ENCODE measurements at regions not wholly inside any gene's neighbourhood (a gene's known extent, or its start where the extent isn't known, plus 50 kb on each side); places are given as distances from the start of the nearest gene placed in this dataset.

DNA sequence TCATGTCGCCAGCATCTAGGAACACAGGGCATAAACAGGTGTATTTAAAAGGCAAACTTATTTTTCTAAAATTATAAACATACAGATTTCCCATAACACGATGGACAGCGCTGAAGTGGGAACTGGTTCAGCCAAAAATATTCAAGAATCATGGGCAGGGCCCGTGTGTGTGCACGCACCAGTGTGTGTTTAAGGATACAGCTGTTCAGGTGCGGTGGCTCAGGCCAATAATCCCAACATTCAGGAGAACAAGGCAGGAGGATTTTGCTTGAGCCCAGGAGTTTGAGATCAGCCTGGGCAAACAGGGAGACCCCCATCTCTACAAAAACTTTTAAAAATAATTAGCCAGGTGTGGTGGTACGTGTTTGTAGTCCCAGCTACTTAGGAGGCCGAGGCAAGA lies 288.6 kb upstream of the HDAC4 start:
- no peak for TF ChIP-seq SIN3A (IDR thresholded peaks at IDR 0.05; ENCODE audit: borderline replicate concordance, insufficient read depth, low read length)
- TF ChIP-seq, protein P1, sequence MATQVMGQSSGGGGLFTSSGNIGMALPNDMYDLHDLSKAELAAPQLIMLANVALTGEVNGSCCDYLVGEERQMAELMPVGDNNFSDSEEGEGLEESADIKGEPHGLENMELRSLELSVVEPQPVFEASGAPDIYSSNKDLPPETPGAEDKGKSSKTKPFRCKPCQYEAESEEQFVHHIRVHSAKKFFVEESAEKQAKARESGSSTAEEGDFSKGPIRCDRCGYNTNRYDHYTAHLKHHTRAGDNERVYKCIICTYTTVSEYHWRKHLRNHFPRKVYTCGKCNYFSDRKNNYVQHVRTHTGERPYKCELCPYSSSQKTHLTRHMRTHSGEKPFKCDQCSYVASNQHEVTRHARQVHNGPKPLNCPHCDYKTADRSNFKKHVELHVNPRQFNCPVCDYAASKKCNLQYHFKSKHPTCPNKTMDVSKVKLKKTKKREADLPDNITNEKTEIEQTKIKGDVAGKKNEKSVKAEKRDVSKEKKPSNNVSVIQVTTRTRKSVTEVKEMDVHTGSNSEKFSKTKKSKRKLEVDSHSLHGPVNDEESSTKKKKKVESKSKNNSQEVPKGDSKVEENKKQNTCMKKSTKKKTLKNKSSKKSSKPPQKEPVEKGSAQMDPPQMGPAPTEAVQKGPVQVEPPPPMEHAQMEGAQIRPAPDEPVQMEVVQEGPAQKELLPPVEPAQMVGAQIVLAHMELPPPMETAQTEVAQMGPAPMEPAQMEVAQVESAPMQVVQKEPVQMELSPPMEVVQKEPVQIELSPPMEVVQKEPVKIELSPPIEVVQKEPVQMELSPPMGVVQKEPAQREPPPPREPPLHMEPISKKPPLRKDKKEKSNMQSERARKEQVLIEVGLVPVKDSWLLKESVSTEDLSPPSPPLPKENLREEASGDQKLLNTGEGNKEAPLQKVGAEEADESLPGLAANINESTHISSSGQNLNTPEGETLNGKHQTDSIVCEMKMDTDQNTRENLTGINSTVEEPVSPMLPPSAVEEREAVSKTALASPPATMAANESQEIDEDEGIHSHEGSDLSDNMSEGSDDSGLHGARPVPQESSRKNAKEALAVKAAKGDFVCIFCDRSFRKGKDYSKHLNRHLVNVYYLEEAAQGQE (IDR thresholded peaks at IDR 0.05; ENCODE audit: insufficient read depth in 1 of 2, low read depth in 2 of 2, low read length in 2 of 2), result no peak
- no peak for TF ChIP-seq TAF1 (IDR thresholded peaks at IDR 0.05; ENCODE audit: borderline replicate concordance, insufficient read depth, low read length)
- no peak for TF ChIP-seq POLR2AphosphoS5 (IDR thresholded peaks at IDR 0.05; ENCODE audit: low read depth, low read length)
- no peak for TF ChIP-seq FOXP2 (optimal IDR thresholded peaks at IDR 0.05; ENCODE audit: borderline replicate concordance, extremely low read depth, extremely low read length, insufficient read depth)

DNA sequence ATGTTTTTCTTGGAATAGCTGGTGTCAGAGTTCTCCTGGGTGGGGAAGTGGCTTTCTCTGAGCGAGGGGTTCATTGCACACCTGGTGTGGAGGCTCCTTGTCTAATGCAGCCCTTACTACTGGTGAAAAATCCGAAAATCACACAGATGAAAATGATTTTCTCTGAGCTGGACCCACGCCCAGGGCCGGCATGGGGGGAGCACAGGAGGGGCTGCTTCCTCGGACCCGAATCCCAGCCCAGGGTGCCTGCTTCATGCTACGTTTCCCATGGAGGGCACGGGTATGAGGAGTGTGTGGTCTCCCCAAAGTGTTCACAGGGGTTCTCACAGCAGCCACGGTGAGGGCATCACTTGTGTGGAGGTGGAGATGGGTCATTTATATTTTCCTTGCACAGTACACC lies 288.0 kb upstream of the HDAC4 start:
- no peak for TF ChIP-seq TAF1 (IDR thresholded peaks at IDR 0.05; ENCODE audit: borderline replicate concordance, insufficient read depth, low read length)
- no peak for TF ChIP-seq POLR2AphosphoS5 (IDR thresholded peaks at IDR 0.05; ENCODE audit: low read depth, low read length)
- TF ChIP-seq SIN3A (IDR thresholded peaks at IDR 0.05; ENCODE audit: borderline replicate concordance, insufficient read depth, low read length), result no peak
- TF ChIP-seq FOXP2 (optimal IDR thresholded peaks at IDR 0.05; ENCODE audit: borderline replicate concordance, extremely low read depth, extremely low read length, insufficient read depth), result no peak
- TF ChIP-seq, protein P1 (IDR thresholded peaks at IDR 0.05; ENCODE audit: insufficient read depth in 1 of 2, low read depth in 2 of 2, low read length in 2 of 2), result no peak

DNA sequence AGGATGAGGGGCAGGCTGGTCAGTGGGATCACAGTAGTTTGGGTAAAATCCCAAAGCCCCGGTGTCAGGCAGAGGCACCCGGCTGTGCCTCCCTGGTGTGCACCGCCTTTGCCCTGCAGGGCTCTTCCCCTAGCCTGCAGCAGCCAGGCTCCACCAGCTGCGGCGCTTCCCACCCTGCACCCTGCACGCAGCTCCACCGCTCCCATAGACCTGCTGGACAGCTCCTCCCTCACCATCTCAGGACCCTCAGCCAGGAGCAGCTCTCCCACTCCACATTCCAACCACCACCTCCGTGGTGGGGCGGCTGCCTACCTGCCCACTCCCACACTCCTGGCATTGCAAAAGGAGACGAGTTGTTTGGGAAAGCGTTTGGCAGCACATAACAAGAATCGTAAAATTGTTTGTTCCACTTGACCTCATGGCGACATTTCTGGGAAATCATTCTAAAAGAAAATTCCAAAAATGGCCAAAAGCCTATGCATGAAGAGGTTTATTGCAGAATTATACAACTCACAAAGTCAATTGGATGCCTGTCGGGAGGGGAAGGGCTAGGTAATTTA lies 287.4 kb upstream of the HDAC4 start:
- TF ChIP-seq, protein P1 (IDR thresholded peaks at IDR 0.05; ENCODE audit: insufficient read depth in 1 of 2, low read depth in 2 of 2, low read length in 2 of 2), result peak; percentile 67 to 87; a peak in 3 of 4 replicates
- no peak for TF ChIP-seq SIN3A (IDR thresholded peaks at IDR 0.05; ENCODE audit: borderline replicate concordance, insufficient read depth, low read length)
- TF ChIP-seq POLR2AphosphoS5 (IDR thresholded peaks at IDR 0.05; ENCODE audit: low read depth, low read length), result no peak

DNA sequence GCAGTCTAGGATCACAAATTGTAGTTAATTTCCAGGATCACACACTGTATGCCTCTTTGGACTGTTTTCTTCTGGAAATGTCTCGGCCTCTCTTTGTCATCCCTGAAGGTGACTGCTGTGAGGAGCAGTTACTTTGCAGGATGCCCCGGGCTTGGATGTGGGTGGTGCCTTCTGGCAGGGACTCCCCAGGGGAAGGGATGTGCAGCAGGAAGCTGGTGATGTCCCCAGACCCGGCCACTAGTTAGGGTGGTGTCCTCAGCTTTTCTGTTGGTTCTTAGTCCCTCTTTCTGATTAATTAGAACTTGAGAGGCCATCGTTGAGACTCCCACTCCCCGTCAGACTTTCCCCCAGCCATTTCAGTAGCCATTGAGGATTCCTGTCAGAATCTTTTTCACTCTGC lies 286.6 kb upstream of the HDAC4 start:
- TF ChIP-seq POLR2AphosphoS5 (IDR thresholded peaks at IDR 0.05; ENCODE audit: low read depth, low read length), result no peak
- TF ChIP-seq, protein P1 (IDR thresholded peaks at IDR 0.05; ENCODE audit: insufficient read depth in 1 of 2, low read depth in 2 of 2, low read length in 2 of 2), result no peak
- no peak for TF ChIP-seq SIN3A (IDR thresholded peaks at IDR 0.05; ENCODE audit: borderline replicate concordance, insufficient read depth, low read length)
- TF ChIP-seq TAF1 (IDR thresholded peaks at IDR 0.05; ENCODE audit: borderline replicate concordance, insufficient read depth, low read length), result no peak
- TF ChIP-seq FOXP2 (optimal IDR thresholded peaks at IDR 0.05; ENCODE audit: borderline replicate concordance, extremely low read depth, extremely low read length, insufficient read depth), result no peak

DNA sequence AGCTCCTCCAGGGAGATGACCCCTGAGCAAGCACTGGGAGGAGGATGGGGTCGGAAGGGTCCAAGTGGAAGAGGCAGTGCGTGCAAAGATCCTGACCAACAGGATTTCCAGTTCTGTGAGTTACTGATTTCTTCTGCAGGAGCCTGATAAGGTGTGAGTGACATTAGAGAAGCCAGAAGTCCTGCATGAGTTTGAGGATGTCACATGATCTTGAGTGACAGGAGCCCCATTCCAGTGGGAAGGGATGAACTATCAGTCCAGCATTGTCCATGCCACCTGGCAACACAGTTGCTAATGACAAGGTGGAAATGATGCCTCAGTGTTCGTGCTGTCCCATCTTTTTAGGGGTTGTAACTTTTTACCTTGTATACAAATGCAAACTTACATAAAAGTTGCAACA lies 285.1 kb upstream of the HDAC4 start:
- no peak for TF ChIP-seq FOXP2 (optimal IDR thresholded peaks at IDR 0.05; ENCODE audit: borderline replicate concordance, extremely low read depth, extremely low read length, insufficient read depth)
- TF ChIP-seq, protein P1 (IDR thresholded peaks at IDR 0.05; ENCODE audit: insufficient read depth in 1 of 2, low read depth in 2 of 2, low read length in 2 of 2), result no peak
- TF ChIP-seq POLR2AphosphoS5 (IDR thresholded peaks at IDR 0.05; ENCODE audit: low read depth, low read length), result no peak
- no peak for TF ChIP-seq SIN3A (IDR thresholded peaks at IDR 0.05; ENCODE audit: borderline replicate concordance, insufficient read depth, low read length)
- TF ChIP-seq TAF1 (IDR thresholded peaks at IDR 0.05; ENCODE audit: borderline replicate concordance, insufficient read depth, low read length), result no peak
